NCI-H2081 (cell line): ENCODE measurements at regions not wholly inside any gene's neighbourhood (a gene's known extent, or its start where the extent isn't known, plus 50 kb on each side); places are given as distances from the start of the nearest gene placed in this dataset.

Experiments
- DNase-seq, 2 experiments: peaks; one replicate each; lab custom pipeline; 2025; lab: John Stamatoyannopoulos, UW

DNA sequence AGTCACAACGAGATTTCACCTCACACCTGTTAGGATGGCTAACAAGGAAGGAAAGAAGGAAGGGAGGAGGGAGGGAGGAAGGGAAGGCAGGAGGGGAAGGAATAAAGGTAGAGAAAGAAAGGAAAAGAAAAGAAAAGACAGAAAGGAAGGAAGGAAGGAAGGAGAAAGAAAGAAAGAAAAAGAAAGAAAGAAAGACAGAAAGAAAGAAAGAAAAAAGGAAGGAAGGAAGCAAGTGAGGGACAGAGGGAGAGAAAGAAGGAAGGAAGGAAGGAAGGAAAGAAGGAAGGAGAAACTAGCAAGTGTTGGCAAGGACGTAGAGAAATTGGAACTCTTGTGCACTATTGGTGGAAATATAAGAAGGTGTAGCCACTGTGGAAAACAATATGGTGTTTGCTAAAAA lies 52.2 kb downstream of the CCDC185 start:
- DNase-seq: no peak

DNA sequence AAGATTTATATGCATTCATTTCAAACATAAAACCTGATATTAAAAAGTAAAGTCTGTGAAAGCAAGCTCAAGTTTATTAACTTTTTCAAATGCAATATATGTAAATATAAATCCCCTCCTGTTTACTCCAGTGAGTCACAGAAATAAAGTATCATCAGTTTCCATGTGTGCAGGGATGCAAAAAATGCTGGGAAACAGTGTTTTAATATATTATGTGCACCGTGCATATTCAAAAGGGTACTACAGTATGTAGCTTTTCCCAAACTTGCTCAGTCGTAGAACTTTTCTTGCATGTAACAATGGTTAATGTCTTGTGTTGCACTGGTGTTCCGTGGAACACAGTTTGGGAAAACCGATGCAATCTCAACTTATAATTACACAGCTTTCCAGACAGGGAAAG lies 60.7 kb downstream of the CCDC185 start:
- DNase-seq: no peak

DNA sequence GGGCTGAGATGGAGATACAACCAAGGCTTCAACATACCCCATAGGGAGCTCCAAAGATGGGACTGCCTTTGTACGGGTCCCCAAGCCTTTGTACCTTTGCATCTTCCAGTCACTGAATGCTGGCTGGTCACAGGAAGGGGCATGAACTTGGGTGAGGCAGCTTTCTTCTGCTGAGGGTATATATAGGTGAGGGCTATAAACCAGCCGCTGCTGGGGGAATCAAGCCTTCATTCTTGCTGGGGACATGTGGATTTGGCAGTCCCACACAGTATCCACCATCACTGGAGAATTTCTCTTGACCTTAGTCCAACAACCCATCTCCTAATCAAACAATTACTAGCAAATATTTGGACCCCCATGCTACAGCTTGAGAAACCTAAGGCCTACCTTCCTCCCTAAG lies 61.7 kb downstream of the CCDC185 start:
- DNase-seq: no peak

DNA sequence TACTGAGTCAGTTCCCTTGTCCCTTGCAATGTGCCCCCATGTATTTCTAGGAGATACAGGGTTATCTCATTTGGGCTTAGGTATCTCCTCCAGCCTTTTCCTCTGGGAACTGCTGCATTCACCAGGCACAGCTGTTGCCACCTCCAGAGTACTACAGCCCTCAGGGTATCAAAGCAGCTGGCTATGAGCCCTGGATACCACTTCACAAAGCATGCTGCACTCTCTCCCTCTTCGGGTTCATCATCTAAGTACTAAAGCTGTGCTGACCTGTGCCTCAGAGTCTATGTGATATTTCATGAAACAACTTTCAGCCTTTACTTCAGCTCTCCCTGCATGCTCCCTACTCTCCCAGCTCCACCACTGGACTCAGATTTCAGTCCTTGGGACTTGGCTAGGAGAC lies 62.3 kb downstream of the CCDC185 start:
- no peak for DNase-seq

DNA sequence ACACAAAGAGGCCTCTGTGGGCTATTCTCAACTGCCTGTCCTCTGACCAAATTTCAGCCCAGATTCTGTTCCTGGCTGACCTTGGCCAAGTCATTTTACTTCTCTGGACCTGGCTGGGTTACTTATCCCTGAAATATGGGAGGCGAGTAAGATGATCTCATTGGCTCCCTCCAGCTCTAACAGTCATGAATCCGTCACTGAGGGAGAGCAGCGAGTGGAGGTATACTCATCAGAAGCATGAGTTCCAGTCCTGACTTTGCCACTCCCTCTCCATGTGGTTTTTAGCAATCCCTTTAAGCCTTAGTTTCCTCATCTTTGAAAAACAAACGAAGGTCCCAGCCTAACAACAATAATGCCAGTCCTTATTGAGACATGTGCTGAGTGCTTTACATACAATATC lies 63.5 kb downstream of the CCDC185 start:
- DNase-seq: no peak

DNA sequence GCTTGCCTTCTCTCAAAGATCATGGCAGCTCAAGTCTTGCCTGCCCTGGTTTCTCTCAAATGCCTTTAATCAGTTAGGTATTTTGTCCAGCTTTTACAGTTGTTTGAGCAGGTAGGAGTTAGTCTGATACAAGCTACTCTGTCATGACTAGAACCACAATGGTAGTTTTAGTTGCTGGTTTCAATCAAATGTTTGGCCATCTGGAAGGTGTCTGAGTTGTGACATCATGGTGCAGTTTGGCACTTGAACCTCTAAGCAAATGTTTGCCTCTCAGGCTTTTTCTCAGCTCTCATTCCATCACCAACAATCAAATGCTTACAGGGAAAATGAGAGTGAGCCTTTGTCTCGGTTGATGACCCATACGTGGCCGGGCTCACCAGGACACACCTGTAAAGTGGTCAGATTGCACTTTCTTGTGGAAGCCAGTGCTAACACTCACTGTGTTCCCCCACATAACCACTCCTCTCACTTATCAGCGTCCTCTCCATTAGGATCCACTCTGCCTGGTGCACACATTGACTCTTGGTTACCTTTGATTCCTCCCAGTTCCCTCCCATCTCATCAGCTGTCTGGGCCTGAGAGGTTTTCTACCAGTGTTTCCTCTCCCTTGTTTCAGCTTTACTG lies 67.5 kb downstream of the CCDC185 start:
- no peak for DNase-seq

DNA sequence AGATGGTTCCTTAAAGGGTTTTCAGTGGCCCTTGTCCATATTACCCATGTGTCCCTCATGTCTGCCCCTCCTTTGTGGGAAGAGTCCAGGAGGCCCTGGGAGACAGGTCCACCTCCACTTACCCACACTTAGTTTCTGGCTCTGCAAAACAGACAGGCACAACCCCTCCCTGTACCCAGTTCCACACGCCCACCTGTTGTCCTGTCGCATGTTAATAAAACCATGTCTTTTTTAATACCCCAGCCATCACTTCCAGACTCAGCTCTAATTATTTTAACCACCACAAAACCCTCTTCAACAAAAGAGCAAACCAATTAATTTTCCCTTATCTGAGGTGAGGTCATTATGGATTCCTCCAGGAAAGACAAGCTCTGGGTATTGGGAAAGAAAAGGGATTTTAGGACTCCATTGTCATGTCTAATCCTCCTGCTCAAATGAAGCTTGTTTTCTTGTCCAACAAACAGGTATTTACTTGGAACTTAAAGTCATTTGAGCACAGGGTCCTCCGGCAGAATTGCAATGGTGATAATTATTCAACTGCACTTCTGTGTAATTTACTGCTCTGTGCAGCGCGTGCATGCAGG lies 68.9 kb downstream of the CCDC185 start:
- no peak for DNase-seq

DNA sequence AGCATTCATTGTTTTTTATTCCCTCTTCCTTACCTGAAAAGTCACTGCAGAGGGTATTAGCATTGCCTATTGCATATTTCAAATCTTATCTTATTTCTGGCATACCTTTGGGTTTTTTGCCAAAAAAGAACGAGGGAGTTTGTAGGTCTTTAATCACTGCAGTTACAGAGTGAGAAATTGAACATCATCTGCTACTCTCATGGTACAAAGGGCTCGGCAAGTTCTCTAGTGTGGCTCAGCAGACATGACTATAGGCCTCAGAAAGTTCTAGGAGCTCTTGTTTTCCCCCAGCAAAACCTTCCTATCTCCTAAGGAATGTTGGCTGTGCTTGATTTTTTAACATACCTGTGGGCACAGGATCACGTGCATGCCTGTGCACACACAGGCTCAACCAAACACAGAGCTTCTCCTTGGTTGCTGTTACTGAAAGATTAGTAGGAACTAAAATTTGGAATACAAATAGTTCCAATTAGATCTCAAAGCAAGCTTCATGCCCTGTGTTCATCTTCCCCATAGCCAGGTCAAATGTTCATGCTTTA lies 69.7 kb downstream of the CCDC185 start:
- no peak for DNase-seq

DNA sequence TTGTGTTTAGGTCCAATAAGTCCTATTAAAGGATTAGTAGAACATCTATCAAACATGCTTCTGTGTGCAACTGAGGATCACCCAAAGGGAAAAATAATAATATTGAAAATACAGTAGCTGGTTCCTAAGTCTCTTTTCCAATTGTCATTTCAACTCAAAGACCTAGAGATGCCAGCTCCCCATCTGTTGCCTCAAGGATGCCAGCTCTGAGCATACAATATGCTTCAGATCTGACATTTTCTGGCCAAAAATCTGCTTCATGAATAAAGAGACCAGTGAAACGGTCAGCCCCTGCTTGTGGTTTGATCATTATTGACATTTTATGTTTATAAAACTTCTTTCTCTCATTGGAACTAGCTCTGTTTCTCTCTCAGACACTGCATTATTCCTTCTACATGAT lies 72.9 kb downstream of the CCDC185 start:
- no peak for DNase-seq

DNA sequence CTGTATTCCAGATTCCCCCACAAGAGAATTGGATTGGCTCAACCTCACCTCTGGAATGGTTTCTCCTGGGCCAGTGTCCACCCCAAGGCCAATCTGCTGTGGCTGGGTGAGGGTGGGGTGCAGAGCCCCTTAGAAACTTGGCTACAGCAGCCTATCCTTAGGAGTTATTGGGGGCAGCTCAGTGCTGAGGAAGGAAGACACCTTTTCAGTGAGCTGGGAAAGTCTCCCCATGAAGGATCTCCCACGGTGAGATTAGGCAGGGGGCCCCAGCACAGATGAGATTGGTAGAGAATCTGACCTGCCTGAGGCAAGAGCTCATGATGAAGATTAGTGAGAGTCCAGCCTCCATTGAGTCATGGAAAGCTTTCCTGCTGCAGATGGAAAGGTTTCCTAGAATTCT lies 78.4 kb downstream of the CCDC185 start:
- DNase-seq: no peak

DNA sequence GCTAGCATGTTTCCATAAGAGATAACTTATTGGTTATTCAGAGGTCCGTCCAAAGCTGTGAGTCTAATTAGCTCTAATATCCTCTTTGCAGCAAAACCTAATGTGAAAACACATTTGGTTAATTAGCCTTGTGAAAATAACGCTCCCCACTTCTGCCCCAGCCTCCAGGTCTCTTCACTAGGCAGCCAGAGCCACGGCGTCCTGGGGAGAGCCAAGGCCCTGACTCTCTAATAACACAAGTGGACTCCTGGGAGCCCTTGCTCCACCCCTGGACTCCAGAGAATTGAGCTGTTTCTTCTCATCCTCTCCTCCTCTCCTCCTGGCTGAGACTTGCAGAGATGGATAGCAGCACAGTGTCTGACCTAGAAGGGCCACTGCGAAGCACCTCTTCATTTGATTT lies 78.8 kb downstream of the CCDC185 start:
- no peak for DNase-seq

DNA sequence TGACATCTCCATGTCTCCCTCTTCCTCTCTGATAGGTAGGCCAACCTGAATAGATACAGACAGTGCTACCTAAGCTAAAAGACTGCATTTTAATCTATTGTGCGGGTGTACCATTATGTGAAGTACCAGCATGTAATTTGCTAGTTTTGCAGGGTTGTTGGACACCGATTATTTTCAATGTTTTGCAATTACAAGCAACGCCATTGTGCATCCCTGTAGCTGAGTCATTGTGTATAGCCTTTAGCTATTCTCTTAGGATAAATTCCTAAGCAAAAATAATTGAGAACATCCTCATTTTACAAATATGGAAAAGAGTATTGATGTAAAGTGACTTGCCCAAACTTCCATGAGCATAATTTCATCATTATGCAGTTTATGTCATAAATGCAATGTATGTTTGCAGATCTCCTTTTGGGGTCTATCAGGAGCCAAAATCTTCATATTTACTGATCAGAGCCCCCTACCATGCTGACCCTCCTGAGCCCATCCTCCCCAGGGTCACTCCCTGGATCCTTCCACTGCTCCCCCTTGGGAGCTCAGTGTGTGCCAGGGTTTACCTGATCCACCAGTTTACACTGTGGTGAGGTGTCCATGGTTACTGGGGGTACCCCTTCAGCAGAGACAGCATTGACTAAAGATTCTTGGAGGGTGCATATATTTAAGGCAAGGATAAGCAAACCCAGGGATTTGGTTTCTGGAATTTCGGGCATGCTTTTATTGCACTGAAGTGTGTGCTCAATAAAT lies 80.6 kb downstream of the CCDC185 start:
- DNase-seq: no peak

DNA sequence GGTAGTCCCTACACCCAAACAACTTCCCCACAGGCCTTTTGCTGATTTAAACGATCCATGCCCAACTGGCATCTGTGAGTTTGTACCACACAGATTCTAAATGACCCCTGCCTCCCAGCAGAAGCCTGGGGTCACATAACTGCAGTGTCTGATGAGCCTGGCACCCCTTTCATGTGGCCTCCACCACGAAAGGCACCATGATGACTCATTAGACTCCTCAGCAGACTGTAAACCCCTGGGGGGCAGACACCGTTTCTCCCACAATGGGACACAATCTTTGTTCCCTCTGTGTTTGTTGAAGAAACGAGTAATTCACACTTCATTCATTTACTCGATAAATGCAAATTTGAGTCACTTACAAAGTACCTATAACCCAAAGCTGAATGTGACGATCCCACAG lies 81.6 kb downstream of the CCDC185 start:
- no peak for DNase-seq

DNA sequence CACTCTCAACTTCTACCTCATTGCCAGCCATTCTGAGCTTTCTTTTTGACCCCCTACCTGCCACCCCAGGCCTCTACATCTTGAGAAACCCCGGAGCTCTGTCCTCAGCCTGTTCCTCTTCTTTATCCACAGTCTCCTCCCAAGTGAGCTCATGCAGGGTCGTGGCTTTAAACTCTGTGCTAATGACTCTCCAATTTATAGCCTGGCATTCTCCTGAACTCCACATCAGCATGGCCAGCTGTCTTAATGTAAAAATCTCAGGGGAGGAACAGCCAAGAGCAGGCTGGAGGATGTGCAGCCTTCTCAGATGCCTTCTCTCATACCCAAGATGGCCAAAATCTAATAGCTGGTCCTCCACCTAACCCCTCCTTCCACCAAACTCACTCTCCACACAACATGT lies 84.2 kb downstream of the CCDC185 start:
- DNase-seq: no peak

DNA sequence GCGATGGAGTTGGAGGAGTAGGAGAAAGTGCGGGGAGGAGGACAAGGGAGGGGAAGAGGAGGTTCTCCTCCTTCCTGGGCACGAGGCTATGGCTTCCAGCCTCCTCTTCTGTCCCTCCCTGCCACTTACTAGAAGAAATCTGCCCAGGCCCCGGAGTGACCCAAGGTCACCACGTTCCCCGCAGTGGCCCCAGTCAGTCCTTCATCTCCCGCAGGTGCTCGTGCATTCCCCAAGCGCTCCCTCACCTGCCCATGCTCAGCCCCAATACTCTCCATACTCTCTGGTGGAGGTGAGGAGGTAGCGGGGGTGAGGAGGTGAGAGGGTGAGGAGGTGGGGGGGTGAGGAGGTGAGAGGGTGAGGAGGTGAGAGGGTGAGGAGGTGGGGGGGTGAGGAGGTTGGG lies 85.4 kb downstream of the CCDC185 start:
- DNase-seq: no peak

DNA sequence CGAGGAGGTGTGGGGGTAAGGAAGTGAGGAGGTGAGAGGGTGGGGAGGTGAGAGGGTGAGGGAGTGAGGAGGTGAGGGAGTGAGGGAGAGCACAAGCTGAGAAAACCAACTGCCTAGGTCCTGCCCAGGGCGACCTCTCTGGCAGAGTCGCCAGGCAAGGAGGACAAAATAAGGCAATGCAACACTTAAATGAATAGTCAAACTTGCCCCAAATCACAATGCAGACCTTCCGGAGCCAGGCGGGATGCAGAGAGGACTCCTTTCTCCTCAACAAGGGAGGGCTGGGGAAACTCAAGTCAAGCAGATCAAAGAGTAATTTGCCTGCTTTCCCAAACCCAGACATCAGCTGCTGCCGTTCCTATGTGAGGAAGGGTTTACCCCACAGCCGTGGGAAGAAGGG lies 86.0 kb downstream of the CCDC185 start:
- DNase-seq: no peak

DNA sequence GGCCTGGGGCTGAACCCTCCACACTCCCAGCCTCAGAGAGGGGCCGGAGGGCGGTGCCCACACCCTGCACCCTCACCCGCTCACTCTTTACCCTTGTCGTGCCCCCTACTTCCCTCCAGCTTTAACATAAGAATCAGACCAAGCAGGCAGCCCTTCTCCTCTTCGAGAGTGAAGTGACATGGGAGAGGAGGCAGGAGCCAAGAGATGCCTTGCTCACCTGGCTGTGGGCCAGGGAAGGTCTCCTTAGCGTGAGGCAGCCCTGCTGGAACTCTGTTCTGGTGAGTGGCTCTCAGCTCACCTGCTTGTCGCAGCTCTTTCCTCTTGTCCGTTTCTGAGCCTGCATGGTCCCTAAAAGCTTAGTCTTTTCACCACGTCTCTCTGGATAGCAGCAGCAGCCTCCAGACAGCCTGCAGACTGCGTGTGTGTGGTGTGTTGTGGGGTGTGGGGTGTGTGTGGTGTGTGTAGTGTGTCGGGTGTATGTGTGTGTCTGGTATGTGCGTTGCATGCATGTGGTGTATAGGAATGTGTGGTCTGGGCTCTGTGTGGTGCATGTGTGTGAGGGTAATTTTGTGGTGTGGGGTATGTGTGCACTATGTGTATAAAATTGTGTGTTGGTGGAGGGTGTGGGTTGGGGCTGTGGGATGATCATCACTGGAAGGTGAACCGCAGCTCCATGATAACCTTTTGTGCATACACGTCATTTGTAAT lies 86.7 kb downstream of the CCDC185 start:
- peak; percentile 8 to 44 for DNase-seq

DNA sequence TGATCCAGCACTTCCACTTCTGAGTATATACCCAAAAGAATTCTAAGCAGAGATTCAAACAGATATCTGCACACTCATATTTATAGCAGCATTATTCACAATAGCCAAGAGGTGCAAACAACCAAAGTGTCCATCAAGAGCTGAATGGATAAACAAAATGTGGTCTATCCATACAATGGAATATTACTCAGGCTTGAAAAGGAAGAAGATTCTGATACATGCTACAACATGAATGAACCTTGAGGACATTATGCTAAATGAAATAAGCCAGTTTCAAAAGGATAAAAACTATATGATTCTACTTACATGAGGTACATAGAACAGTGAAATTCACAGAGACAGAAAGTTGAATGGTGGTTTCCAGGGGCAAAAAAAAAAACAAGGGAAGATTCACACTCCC lies 88.9 kb downstream of the CCDC185 start:
- DNase-seq: no peak

DNA sequence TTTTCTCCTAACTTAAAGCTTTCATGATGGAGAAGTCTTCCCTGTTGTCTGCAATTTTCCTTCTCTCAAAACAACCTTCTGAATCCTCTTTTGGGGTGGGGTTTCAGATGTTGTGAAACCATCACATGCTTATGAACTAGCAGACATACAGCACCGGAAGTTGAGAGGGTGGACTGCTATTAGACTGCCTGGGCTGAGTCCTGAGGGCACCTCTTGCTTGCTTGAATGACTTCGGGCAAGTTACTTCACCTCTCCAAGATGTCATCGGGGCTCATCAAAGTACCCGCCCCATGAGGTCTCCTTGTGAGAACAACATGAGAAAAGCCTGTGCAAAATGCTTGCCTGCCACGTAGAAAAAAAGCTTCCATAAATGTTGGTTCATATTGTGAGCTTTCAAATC lies 89.6 kb downstream of the CCDC185 start:
- DNase-seq: no peak

DNA sequence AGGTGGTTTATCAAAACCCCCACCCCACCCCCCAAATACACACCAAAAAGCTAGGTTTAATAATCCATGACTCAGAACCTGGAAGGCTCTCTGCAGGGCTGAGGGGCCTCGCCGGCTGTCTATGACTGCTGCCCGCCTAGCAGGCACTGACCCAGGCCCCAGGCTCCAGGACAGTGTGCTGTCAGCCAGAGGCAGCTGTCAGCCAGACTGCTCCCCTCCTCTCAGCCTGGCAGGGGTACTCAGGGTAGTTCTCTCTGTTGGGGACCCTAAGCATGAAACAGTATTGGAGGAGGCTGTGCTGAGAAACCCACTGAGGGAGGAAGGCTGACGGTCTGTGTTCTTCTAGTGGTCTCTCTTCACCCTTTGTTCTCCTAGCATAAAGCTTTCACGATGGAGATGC lies 90.3 kb downstream of the CCDC185 start:
- no peak for DNase-seq

DNA sequence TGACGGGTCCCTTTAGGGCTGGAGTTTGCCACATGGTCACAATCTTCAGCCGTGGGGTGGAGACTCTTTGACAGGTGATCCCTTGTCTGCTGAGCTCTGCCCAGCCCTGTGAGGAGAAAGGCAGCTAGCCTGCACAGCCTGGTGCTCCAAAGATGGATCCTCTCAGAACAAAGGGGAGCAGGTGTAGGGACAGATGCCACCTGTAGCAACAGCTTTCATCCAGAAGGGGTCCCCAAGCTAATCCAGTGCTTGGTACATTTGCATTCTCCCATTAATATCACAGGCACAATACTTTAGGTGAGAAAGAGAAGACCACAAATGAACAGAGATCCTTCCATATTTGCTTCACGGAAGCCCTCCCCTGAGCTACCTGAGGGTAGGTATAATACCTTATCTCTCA lies 93.2 kb downstream of the CCDC185 start:
- peak in 1 of 2 experiments; percentile 15 for DNase-seq

DNA sequence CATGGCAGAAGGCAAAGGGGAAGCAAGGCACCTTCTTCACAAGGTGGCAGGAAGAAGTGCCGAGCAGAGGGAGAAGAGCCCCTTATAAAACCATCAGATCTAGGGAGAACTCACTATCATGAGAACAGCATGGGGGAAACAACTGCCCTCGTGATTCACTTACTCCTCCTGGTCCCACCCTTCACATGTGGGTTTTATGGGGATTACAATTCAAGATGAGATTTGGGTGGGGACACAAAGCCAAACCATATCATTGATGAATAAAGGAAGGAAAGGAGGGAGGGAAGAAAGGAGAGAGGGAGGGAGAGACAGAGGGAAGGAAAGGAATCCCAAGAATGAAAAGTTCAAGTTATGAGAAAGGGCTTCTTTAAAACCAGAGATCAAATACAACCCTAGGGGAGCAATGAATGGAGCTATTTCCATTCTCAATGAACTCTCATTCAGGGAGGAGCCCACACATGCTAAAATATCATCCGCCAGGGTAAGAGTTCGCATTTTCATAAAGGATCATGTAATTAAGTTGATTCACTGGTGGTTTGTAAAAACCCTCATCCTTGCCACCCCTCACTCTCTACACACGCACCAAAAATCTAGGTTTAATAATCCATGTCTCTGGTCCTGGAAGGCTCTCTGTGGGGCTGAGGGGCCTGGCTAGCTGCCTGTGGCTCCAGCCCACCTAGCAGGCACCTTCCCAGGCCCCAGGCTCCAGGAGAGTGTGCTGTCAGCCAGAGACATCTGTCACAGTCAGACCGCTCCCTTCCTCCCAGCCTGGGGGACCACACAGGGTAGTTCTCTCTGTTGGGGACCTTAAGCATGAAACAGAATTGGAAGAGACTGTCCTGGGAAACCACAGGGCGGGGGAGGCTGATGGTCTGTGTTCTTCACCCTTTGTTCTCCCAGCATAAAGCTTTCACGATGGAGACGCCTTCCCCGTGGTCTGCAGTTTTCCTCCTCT lies 94.0 kb downstream of the CCDC185 start:
- DNase-seq: no peak
